Pancreas (tissue), 10 donors: ENCODE measurements at regions not wholly inside any gene's neighbourhood (a gene's known extent, or its start where the extent isn't known, plus 50 kb on each side); places are given as distances from the start of the nearest gene placed in this dataset.

Source experiments
- ATAC-seq, 4 donors: fragments of 200-7000 bp; cut with Tn5 transposase; one replicate each; pipeline versions ENCODE4 v1.8.0 to v1.9.1; 2020; ENCODE audit warnings: mild to moderate bottlenecking in 4 of 4, moderate library complexity in 4 of 4
- DNase-seq, 6 donors: peaks; one replicate each; pipeline ENCODE4 v3.0.0-alpha.2; 2020
- FAIRE-seq: peaks from 2 replicates; lab custom pipeline; 2012; peaks lifted over from hg19 to GRCh38; lab: Jason Lieb, UNC
- H3K27ac ChIP-seq, 4 donors: fragments of 200-600 bp; sonication (generic); 1 replicate in 3 of 4; 2 replicates in 1 of 4; pipeline versions ENCODE4 v1.5.0 to v1.8.0; 2020
- H3K27me3 ChIP-seq, 4 donors: fragments of 200-600 bp; one replicate each; pipeline ENCODE4 v1.8.0; 2021
- H3K36me3 ChIP-seq, 3 donors: fragments of 200-600 bp; sonication (generic) in 1 of 3; one replicate each; pipeline versions ENCODE4 v1.5.0 to v1.8.0; 2020 to 2021
- H3K4me1 ChIP-seq, 3 donors: fragments of 200-600 bp; one replicate each; pipeline ENCODE4 v1.8.0; 2021
- H3K4me3 ChIP-seq, 4 donors: fragments of 200-600 bp; sonication (generic) in 2 of 4; one replicate each; pipeline versions ENCODE4 v1.5.0 to v1.8.0; 2020 to 2021
- H3K9me3 ChIP-seq, 4 donors: fragments of 200-600 bp; one replicate each; pipeline ENCODE4 v1.8.0; 2021
- CTCF ChIP-seq, 4 donors: fragments of 200-600 bp; sonication (generic) in 3 of 4; IDR thresholded peaks; one replicate each; pipeline versions ENCODE4 v1.5.0 to v1.8.0; 2021; ENCODE audit warnings: antibody characterized with exemption in 4 of 4
- WGBS, 2 donors: extraction: QIAGEN DNeasy Blood & Tissue Kit; methylation state at CpG; one replicate each; pipeline ENCODE4 v1.1.7; 2013; 5-methylcytosine and 5-hydroxymethylcytosine counted together
- intact Hi-C, 3 donors: fragments of 100-400 bp; cut with DNase I; formaldehyde crosslinking; loops; one replicate each; pipeline versions ENCODE4 v1.11.1 to v1.14.2; 2022
- donor health status: healthy with polysubstance abuse.
- donor health status: DM: no; HTN: no; CAD: no; lungs with moderate emphysema.
- donor health status: DM: no; HTN: no; CAD: no.
- donor health status: control.
- donor health status: control.
- donor health status: Bipolar disorder and iron deficiency.
- donor health status: DM: yes; HTN: yes; CAD: no.
- donor health status: DM: no; HTN: no; CAD: no.
- donor health status: DM: no; HTN: no; CAD: no.
- donor health status: DM: yes; HTN: yes; CAD: no.

- H3K27ac ChIP-seq: no peak overlapping the region
- no peak for ATAC-seq
- no peak for FAIRE-seq
- no peaks in the 10 kb centered on the region for H3K9me3 ChIP-seq
- H3K4me1 ChIP-seq: no peaks in the 10 kb centered on the region
- 71 to 77% methylated on average over 1 of the region's 1 CpG for WGBS, 2 donors
- intact Hi-C loops: no loop called here
- H3K27me3 ChIP-seq: no peaks in the 10 kb centered on the region
- no peaks in the 10 kb centered on the region for H3K36me3 ChIP-seq
- H3K4me3 ChIP-seq: no peak overlapping the region
- TF ChIP-seq CTCF (IDR thresholded peaks at IDR 0.05): no peak
- no peak for DNase-seq
These were observed 228.2 kb downstream of the ADGRA3 start for GRCh38 chr4:22287631-22288030.

- H3K27me3 ChIP-seq: no peaks in the 10 kb centered on the region
- FAIRE-seq: no peak
- H3K4me1 ChIP-seq: no peaks in the 10 kb centered on the region
- H3K4me3 ChIP-seq: no peak overlapping the region
- peak in 1 of 6 donors; percentile 20 for DNase-seq
- intact Hi-C loops: no loop called here
- no peaks in the 10 kb centered on the region for H3K9me3 ChIP-seq
- H3K27ac ChIP-seq: no peak overlapping the region
- TF ChIP-seq CTCF (IDR thresholded peaks at IDR 0.05): no peak
- WGBS, 2 donors: 59% methylated on average over 10 of the region's 10 CpGs
- no peak for ATAC-seq
- no peaks in the 10 kb centered on the region for H3K36me3 ChIP-seq
These were observed 247.4 kb downstream of the ADGRA3 start for GRCh38 chr4:22268350-22269025.

- DNase-seq (no peak), FAIRE-seq (no peak), ATAC-seq (no peak)
- Histone ChIP-seq H3K27ac (no peak overlapping the region), H3K27me3 (no peaks in the 10 kb centered on the region), H3K4me3 (no peak overlapping the region), H3K4me1 (no peaks in the 10 kb centered on the region), H3K9me3 (no peaks in the 10 kb centered on the region), H3K36me3 (no peaks in the 10 kb centered on the region)
- no peak for TF ChIP-seq CTCF (IDR thresholded peaks at IDR 0.05)
- intact Hi-C loops: no loop called here
- WGBS, 2 donors: 71 to 74% methylated on average over 7 of the region's 7 CpGs
These were observed 251.6 kb downstream of the ADGRA3 start for GRCh38 chr4:22264261-22264660.

GRCh38 chr4:22253431-22253830, 262.4 kb downstream of the ADGRA3 start:
- FAIRE-seq (no peak), DNase-seq (no peak), ATAC-seq (no peak)
- no peak for TF ChIP-seq CTCF (IDR thresholded peaks at IDR 0.05)
- intact Hi-C loops: no loop called here
- Histone ChIP-seq H3K4me3 (no peak overlapping the region), H3K27me3 (no peaks in the 10 kb centered on the region), H3K4me1 (no peaks in the 10 kb centered on the region), H3K36me3 (no peaks in the 10 kb centered on the region), H3K9me3 (no peaks in the 10 kb centered on the region), H3K27ac (no peak overlapping the region)
- WGBS, 2 donors: 0 to 3% methylated on average over 1 of the region's 1 CpG

GRCh38 chr4:22246847-22247246, 269.0 kb downstream of the ADGRA3 start:
- intact Hi-C loops: no loop called here
- no peak for TF ChIP-seq CTCF (IDR thresholded peaks at IDR 0.05)
- Histone ChIP-seq H3K27me3 (no peaks in the 10 kb centered on the region), H3K36me3 (no peaks in the 10 kb centered on the region), H3K4me1 (no peaks in the 10 kb centered on the region), H3K9me3 (no peaks in the 10 kb centered on the region), H3K27ac (no peak overlapping the region), H3K4me3 (no peak overlapping the region)
- FAIRE-seq: no peak
- no peak for DNase-seq
- 44 to 56% methylated on average over 2 of the region's 2 CpGs for WGBS, 2 donors
- ATAC-seq: no peak
